ENCODE measurements at regions not wholly inside any gene's neighbourhood (a gene's known extent, or its start where the extent isn't known, plus 50 kb on each side); places are given as distances from the start of the nearest gene placed in this dataset.

DNA sequence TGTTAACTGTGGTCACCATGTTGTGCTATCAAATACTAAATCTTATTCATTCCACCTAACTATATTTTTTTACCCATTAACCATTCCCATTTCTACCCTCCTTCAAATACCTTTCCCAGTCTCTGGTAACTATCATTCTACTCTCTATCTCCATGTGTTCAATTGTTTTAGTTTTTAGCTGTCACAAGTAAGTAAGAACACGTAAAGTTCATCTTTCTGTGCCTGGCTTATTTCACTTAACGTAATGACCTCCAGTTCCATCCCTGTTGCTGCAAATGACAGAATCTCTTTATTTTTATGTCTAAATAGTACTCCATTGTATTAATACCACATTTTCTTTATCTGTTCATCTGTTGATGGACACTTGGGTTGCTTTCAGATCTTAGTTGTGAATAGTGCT is 485.1 kb upstream of the CD180 start:
- no peaks in the 10 kb centered on the region for H3K9me3 ChIP-seq (ENCODE audit: control insufficient read depth in 4 of 4, low read length in 3 of 4)
- WGBS, result 97% methylated on average over 2 of the region's 2 CpGs

DNA sequence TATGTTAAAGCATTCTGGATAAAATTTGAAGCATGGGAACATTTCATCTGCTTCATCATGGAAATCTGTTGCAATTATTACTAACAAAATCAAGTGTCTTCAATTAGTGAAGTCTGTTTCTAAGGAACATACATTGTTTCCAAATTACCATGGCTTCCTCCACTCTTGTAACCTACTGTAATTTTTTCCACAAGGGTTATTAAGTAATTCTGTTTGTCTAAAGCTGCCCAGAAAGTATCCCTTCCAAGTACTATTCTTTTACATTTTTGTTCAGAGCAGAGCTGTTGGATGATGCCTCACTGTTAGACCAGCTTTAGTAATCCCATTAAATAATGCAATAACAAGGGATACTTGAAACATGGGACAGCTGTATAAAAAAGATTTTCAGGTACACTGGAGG is 483.5 kb upstream of the CD180 start:
- no peak overlapping the region for H3K27ac ChIP-seq (ENCODE audit: low read depth in 1 of 2, low read length in 2 of 2)
- no peaks in the 10 kb centered on the region for H3K4me1 ChIP-seq (ENCODE audit: control insufficient read depth in 4 of 4, insufficient read depth in 4 of 4, low read length in 3 of 4)
- H3K4me3 ChIP-seq (ENCODE audit: low read depth in 1 of 3, low read length in 3 of 3), result no peak overlapping the region
- TF ChIP-seq FOXA1 (IDR thresholded peaks at IDR 0.05) (no peak), RXRA (IDR thresholded peaks at IDR 0.05) (no peak), EGR1 (IDR thresholded peaks at IDR 0.05; ENCODE audit: low read depth in 2 of 2) (no peak)
- H3K9ac ChIP-seq (ENCODE audit: low read depth in 1 of 2, low read length in 2 of 2), result no peak overlapping the region
- H3K9me3 ChIP-seq (ENCODE audit: control insufficient read depth in 4 of 4, low read length in 3 of 4), result no peaks in the 10 kb centered on the region
- DNase-seq (ENCODE audit: low spot score), result no peak
- H3K27me3 ChIP-seq (ENCODE audit: control insufficient read depth in 4 of 4, insufficient read depth in 4 of 4, low read length in 3 of 4), result no peaks in the 10 kb centered on the region
- no peaks in the 10 kb centered on the region for H3K36me3 ChIP-seq (ENCODE audit: control insufficient read depth in 4 of 4, insufficient read depth in 3 of 4, low read depth in 1 of 4, low read length in 3 of 4)

More for the DNA sequence above, 485.1 kb upstream of the CD180 start:
- Histone ChIP-seq H3K4me3 (ENCODE audit: low read depth in 1 of 3, low read length in 3 of 3) (no peak overlapping the region), H3K4me1 (ENCODE audit: control insufficient read depth in 4 of 4, insufficient read depth in 4 of 4, low read length in 3 of 4) (no peaks in the 10 kb centered on the region), H3K27ac (ENCODE audit: low read depth in 1 of 2, low read length in 2 of 2) (no peak overlapping the region), H3K9ac (ENCODE audit: low read depth in 1 of 2, low read length in 2 of 2) (no peak overlapping the region), H3K27me3 (ENCODE audit: control insufficient read depth in 4 of 4, insufficient read depth in 4 of 4, low read length in 3 of 4) (no peaks in the 10 kb centered on the region), H3K36me3 (ENCODE audit: control insufficient read depth in 4 of 4, insufficient read depth in 3 of 4, low read depth in 1 of 4, low read length in 3 of 4) (no peaks in the 10 kb centered on the region)
- TF ChIP-seq EGR1 (IDR thresholded peaks at IDR 0.05; ENCODE audit: low read depth in 2 of 2) (no peak), FOXA2 (IDR thresholded peaks at IDR 0.05) (no peak), JUND (IDR thresholded peaks at IDR 0.05) (no peak), YY1 (IDR thresholded peaks at IDR 0.05) (no peak), RXRA (IDR thresholded peaks at IDR 0.05) (no peak), HNF4G (IDR thresholded peaks at IDR 0.05) (no peak), ATF3 (IDR thresholded peaks at IDR 0.05) (no peak), TAF1 (conservative IDR thresholded peaks at IDR 0.05) (no peak), FOXA1 (IDR thresholded peaks at IDR 0.05) (no peak), RAD21 (IDR thresholded peaks at IDR 0.05) (no peak), HNF4A (conservative IDR thresholded peaks at IDR 0.05) (no peak), NR2F2 (IDR thresholded peaks at IDR 0.05) (no peak)
- TF ChIP-seq, protein P1, sequence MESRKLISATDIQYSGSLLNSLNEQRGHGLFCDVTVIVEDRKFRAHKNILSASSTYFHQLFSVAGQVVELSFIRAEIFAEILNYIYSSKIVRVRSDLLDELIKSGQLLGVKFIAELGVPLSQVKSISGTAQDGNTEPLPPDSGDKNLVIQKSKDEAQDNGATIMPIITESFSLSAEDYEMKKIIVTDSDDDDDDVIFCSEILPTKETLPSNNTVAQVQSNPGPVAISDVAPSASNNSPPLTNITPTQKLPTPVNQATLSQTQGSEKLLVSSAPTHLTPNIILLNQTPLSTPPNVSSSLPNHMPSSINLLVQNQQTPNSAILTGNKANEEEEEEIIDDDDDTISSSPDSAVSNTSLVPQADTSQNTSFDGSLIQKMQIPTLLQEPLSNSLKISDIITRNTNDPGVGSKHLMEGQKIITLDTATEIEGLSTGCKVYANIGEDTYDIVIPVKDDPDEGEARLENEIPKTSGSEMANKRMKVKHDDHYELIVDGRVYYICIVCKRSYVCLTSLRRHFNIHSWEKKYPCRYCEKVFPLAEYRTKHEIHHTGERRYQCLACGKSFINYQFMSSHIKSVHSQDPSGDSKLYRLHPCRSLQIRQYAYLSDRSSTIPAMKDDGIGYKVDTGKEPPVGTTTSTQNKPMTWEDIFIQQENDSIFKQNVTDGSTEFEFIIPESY (IDR thresholded peaks at IDR 0.05), result no peak
- TF ChIP-seq, protein P2, sequence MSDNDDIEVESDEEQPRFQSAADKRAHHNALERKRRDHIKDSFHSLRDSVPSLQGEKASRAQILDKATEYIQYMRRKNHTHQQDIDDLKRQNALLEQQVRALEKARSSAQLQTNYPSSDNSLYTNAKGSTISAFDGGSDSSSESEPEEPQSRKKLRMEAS (IDR thresholded peaks at IDR 0.05), result no peak
- TF ChIP-seq, protein P3, sequence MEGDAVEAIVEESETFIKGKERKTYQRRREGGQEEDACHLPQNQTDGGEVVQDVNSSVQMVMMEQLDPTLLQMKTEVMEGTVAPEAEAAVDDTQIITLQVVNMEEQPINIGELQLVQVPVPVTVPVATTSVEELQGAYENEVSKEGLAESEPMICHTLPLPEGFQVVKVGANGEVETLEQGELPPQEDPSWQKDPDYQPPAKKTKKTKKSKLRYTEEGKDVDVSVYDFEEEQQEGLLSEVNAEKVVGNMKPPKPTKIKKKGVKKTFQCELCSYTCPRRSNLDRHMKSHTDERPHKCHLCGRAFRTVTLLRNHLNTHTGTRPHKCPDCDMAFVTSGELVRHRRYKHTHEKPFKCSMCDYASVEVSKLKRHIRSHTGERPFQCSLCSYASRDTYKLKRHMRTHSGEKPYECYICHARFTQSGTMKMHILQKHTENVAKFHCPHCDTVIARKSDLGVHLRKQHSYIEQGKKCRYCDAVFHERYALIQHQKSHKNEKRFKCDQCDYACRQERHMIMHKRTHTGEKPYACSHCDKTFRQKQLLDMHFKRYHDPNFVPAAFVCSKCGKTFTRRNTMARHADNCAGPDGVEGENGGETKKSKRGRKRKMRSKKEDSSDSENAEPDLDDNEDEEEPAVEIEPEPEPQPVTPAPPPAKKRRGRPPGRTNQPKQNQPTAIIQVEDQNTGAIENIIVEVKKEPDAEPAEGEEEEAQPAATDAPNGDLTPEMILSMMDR (IDR thresholded peaks at IDR 0.05; ENCODE audit: low read depth, low read length, missing input control), result no peak
- TF ChIP-seq, protein P4, sequence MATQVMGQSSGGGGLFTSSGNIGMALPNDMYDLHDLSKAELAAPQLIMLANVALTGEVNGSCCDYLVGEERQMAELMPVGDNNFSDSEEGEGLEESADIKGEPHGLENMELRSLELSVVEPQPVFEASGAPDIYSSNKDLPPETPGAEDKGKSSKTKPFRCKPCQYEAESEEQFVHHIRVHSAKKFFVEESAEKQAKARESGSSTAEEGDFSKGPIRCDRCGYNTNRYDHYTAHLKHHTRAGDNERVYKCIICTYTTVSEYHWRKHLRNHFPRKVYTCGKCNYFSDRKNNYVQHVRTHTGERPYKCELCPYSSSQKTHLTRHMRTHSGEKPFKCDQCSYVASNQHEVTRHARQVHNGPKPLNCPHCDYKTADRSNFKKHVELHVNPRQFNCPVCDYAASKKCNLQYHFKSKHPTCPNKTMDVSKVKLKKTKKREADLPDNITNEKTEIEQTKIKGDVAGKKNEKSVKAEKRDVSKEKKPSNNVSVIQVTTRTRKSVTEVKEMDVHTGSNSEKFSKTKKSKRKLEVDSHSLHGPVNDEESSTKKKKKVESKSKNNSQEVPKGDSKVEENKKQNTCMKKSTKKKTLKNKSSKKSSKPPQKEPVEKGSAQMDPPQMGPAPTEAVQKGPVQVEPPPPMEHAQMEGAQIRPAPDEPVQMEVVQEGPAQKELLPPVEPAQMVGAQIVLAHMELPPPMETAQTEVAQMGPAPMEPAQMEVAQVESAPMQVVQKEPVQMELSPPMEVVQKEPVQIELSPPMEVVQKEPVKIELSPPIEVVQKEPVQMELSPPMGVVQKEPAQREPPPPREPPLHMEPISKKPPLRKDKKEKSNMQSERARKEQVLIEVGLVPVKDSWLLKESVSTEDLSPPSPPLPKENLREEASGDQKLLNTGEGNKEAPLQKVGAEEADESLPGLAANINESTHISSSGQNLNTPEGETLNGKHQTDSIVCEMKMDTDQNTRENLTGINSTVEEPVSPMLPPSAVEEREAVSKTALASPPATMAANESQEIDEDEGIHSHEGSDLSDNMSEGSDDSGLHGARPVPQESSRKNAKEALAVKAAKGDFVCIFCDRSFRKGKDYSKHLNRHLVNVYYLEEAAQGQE (IDR thresholded peaks at IDR 0.05), result no peak
- DNase-seq (ENCODE audit: low spot score), result no peak

All from liver (tissue), 8 donors.